Tibial nerve (tissue), 4 donors: ENCODE measurements at regions not wholly inside any gene's neighbourhood (a gene's known extent, or its start where the extent isn't known, plus 50 kb on each side); places are given as distances from the start of the nearest gene placed in this dataset.

Experiments used
- DNase-seq, 2 donors: peaks; one replicate each; pipeline ENCODE4 v3.0.0-alpha.2; 2019; ENCODE audit warnings: low spot score in 2 of 2
- H3K27ac ChIP-seq, 4 donors: fragments of 200-600 bp; sonication (generic) in 3 of 4; one replicate each; pipeline ENCODE4 v1.5.1; 2017 to 2019; ENCODE audit warnings: mild to moderate bottlenecking in 1 of 4
- H3K27me3 ChIP-seq, 2 donors: fragments of 200-600 bp; sonication (generic) in 1 of 2; one replicate each; pipeline versions ENCODE4 v1.5.1 to v1.6.0; 2017 to 2019
- H3K36me3 ChIP-seq, 3 donors: fragments of 200-600 bp; sonication (generic); one replicate each; pipeline ENCODE4 v1.5.1; 2018 to 2019
- H3K4me1 ChIP-seq, 4 donors: fragments of 200-600 bp; sonication (generic) in 3 of 4; one replicate each; pipeline ENCODE4 v1.5.1; 2017 to 2019
- H3K4me3 ChIP-seq, 4 donors: fragments of 200-600 bp; sonication (generic) in 3 of 4; one replicate each; pipeline ENCODE4 v1.5.1; 2017 to 2019; ENCODE audit warnings: mild to moderate bottlenecking in 1 of 4, moderate library complexity in 1 of 4
- H3K9me3 ChIP-seq, 4 donors: fragments of 200-600 bp; sonication (generic) in 3 of 4; one replicate each; pipeline ENCODE4 v1.5.1; 2017 to 2019
- CTCF ChIP-seq, 5 experiments: fragments of 200-600 bp in 3 of 5; fragments of 450-650 bp in 2 of 5; sonication (generic) in 3 of 5; IDR thresholded peaks; one replicate each; pipeline ENCODE4 v1.5.1; 2016 to 2019; ENCODE audit warnings: antibody characterized with exemption in 5 of 5, mild to moderate bottlenecking in 3 of 5, moderate library complexity in 2 of 5
- EP300 ChIP-seq, 2 donors: sonication (generic); formaldehyde crosslinking; IDR thresholded peaks; one replicate each; pipeline ENCODE4 v1.6.1; 2017; ENCODE audit warnings: antibody characterized with exemption in 2 of 2, mild to moderate bottlenecking in 1 of 2
- POLR2A ChIP-seq, 2 donors: fragments of 450-650 bp; IDR thresholded peaks; one replicate each; pipeline ENCODE4 v1.6.1; 2017; ENCODE audit warnings: antibody characterized with exemption in 2 of 2, mild to moderate bottlenecking in 2 of 2, moderate library complexity in 2 of 2
- WGBS, 2 donors: methylation state at CpG; one replicate each; pipeline ENCODE4 v1.1.5; 2018; 5-methylcytosine and 5-hydroxymethylcytosine counted together

- H3K9me3 ChIP-seq = no peaks in the 10 kb centered on the region
- H3K4me3 ChIP-seq = no peak overlapping the region
- no peak for TF ChIP-seq EP300 (IDR thresholded peaks at IDR 0.05)
- no peak for TF ChIP-seq POLR2A (IDR thresholded peaks at IDR 0.05)
- no peak for TF ChIP-seq CTCF (IDR thresholded peaks at IDR 0.05)
- H3K27ac ChIP-seq = no peak overlapping the region
- no peaks in the 10 kb centered on the region for H3K4me1 ChIP-seq
- no peaks in the 10 kb centered on the region for H3K36me3 ChIP-seq
- WGBS, 2 donors = 52 to 54% methylated on average over 4 of the region's 4 CpGs
- no peak for DNase-seq
- H3K27me3 ChIP-seq = no peaks in the 10 kb centered on the region
Measured at GRCh38 chr1:198101716-198102453, 54.9 kb upstream of the NEK7 start.

- DNase-seq = no peak
- Histone ChIP-seq H3K4me3 (no peak overlapping the region), H3K36me3 (no peaks in the 10 kb centered on the region), H3K4me1 (no peaks in the 10 kb centered on the region), H3K27ac (no peak overlapping the region), H3K9me3 (no peaks in the 10 kb centered on the region), H3K27me3 (no peaks in the 10 kb centered on the region)
- 20 to 30% methylated on average over 1 of the region's 1 CpG for WGBS, 2 donors
- TF ChIP-seq EP300 (IDR thresholded peaks at IDR 0.05) (no peak), POLR2A (IDR thresholded peaks at IDR 0.05) (no peak), CTCF (IDR thresholded peaks at IDR 0.05) (no peak)
Measured at GRCh38 chr1:198102454-198102827, 54.4 kb upstream of the NEK7 start.

- TF ChIP-seq EP300 (IDR thresholded peaks at IDR 0.05) (no peak), CTCF (IDR thresholded peaks at IDR 0.05) (no peak), POLR2A (IDR thresholded peaks at IDR 0.05) (no peak)
- Histone ChIP-seq H3K9me3 (no peaks in the 10 kb centered on the region), H3K27me3 (no peaks in the 10 kb centered on the region), H3K36me3 (no peaks in the 10 kb centered on the region), H3K4me1 (no peaks in the 10 kb centered on the region), H3K27ac (no peak overlapping the region), H3K4me3 (no peak overlapping the region)
- whole genome bisulfite sequencing, 2 donors = 50 to 60% methylated on average over 1 of the region's 1 CpG
- DNase-seq = no peak
Measured at GRCh38 chr1:198105185-198105584, 51.6 kb upstream of the NEK7 start.

DNA sequence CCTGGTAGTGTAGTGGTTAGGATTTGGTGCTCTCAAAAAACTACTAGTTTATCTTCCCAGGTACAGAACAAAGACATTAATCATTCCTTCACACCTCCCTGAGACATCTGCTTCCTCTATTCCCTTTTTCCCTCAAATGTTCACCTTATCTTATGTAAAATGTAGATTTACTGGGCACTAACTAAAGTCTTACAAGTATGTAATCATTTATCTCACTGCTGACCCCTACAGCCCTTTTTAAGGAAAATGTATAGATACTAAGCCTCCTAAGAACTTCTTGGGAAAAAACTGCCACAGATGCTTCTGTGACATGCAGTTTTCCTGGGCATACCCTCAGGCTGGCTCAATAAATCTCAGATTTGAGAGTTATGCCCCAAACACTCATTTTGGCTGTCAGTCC lies 50.8 kb upstream of the NEK7 start:
- H3K4me3 ChIP-seq = no peak overlapping the region
- H3K4me1 ChIP-seq = no peaks in the 10 kb centered on the region
- H3K9me3 ChIP-seq = no peaks in the 10 kb centered on the region
- DNase-seq = no peak
- H3K27ac ChIP-seq = no peak overlapping the region
- TF ChIP-seq CTCF (IDR thresholded peaks at IDR 0.05) (no peak), EP300 (IDR thresholded peaks at IDR 0.05) (no peak)
- H3K36me3 ChIP-seq = no peaks in the 10 kb centered on the region
- H3K27me3 ChIP-seq = no peaks in the 10 kb centered on the region
